Spleen (tissue), 11 donors: ENCODE measurements at regions not wholly inside any gene's neighbourhood (a gene's known extent, or its start where the extent isn't known, plus 50 kb on each side); places are given as distances from the start of the nearest gene placed in this dataset.
A peak's percentile ranks its signal among the peaks of the same experiment; 100 is the strongest.

Source experiments
- DNase-seq: peaks from one replicate; pipeline ENCODE4 v3.0.0-alpha.2; 2020
- H3K27ac ChIP-seq, 8 donors: fragments of 200-600 bp; sonication (generic) in 7 of 8; 1 replicate in 4 of 8; 2 replicates in 4 of 8; pipeline versions ENCODE4 v1.5.0 to v1.8.0; 2016 to 2021; ENCODE audit warnings: inconsistent platforms in 4 of 8, mild to moderate bottlenecking in 4 of 8, moderate library complexity in 1 of 8
- H3K27me3 ChIP-seq, 7 donors: fragments of 200-600 bp; sonication (generic) in 6 of 7; replicated peaks in 1 of 7; 1 replicate in 4 of 7; 2 replicates in 3 of 7; pipeline versions ENCODE4 v1.5.0 to v1.8.0; 2016 to 2021; ENCODE audit warnings: inconsistent platforms in 3 of 7, mild to moderate bottlenecking in 1 of 7
- H3K36me3 ChIP-seq, 6 donors: fragments of 200-600 bp; sonication (generic) in 5 of 6; 1 replicate in 4 of 6; 2 replicates in 2 of 6; pipeline versions ENCODE4 v1.5.0 to v1.8.0; 2016 to 2021; ENCODE audit warnings: inconsistent platforms in 2 of 6
- H3K4me1 ChIP-seq, 6 donors: fragments of 200-600 bp; sonication (generic) in 5 of 6; 1 replicate in 3 of 6; 2 replicates in 3 of 6; pipeline versions ENCODE4 v1.5.0 to v1.8.0; 2016 to 2021; ENCODE audit warnings: inconsistent platforms in 3 of 6
- H3K4me3 ChIP-seq, 8 donors: fragments of 200-600 bp; sonication (generic) in 7 of 8; 1 replicate in 4 of 8; 2 replicates in 4 of 8; pipeline versions ENCODE4 v1.5.0 to v1.8.0; 2016 to 2021; ENCODE audit warnings: inconsistent platforms in 4 of 8, mild to moderate bottlenecking in 4 of 8, moderate library complexity in 2 of 8
- H3K9me3 ChIP-seq, 8 donors: fragments of 200-600 bp; sonication (generic) in 7 of 8; 1 replicate in 4 of 8; 2 replicates in 4 of 8; pipeline versions ENCODE4 v1.5.0 to v1.8.0; 2016 to 2021; ENCODE audit warnings: inconsistent platforms in 4 of 8
- POLR2A ChIP-seq, 3 donors: fragments of 450-650 bp; IDR thresholded peaks; one replicate each; pipeline ENCODE4 v1.5.1; 2017; ENCODE audit warnings: antibody characterized with exemption in 3 of 3, mild to moderate bottlenecking in 1 of 3
- POLR2AphosphoS5 ChIP-seq, 3 donors: sonication (generic); formaldehyde crosslinking; IDR thresholded peaks; one replicate each; pipeline ENCODE4 v1.5.1; 2017; ENCODE audit warnings: antibody characterized with exemption in 3 of 3
- WGBS, 5 donors: extraction: QIAGEN DNeasy Blood & Tissue Kit in 3 of 5; methylation state at CpG; one replicate each; pipeline versions ENCODE4 v1.1.5 to v1.1.7; 2013 to 2018; 5-methylcytosine and 5-hydroxymethylcytosine counted together
- intact Hi-C: fragments of 100-400 bp; cut with DNase I; formaldehyde crosslinking; loops from one replicate; pipeline ENCODE4 v1.15.0; 2023; ENCODE audit warnings: low total_unique reads
- TF ChIP-seq, protein P1 (sequence below), 11 experiments: fragments of 200-600 bp in 7 of 11; fragments of 450-650 bp in 4 of 11; sonication (generic) in 4 of 11; IDR thresholded peaks in 8 of 11; conservative IDR thresholded peaks in 3 of 11; 1 replicate in 7 of 11; 2 replicates in 4 of 11; pipeline versions ENCODE4 v1.4.0 to v1.8.0; 2016 to 2021; ENCODE audit warnings: antibody characterized with exemption in 11 of 11, inconsistent platforms in 4 of 11, mild to moderate bottlenecking in 1 of 11
- donor health status: healthy with polysubstance abuse.
- donor health status: DM: no; HTN: no; CAD: no; lungs with moderate emphysema.
- donor health status: DM: no; HTN: no; CAD: no.
- donor health status: Bipolar disorder and iron deficiency.
- donor health status: healthy.
- donor health status: DM: no; HTN: no; CAD: no.
- donor health status: DM: yes; HTN: yes; CAD: no.

DNA sequence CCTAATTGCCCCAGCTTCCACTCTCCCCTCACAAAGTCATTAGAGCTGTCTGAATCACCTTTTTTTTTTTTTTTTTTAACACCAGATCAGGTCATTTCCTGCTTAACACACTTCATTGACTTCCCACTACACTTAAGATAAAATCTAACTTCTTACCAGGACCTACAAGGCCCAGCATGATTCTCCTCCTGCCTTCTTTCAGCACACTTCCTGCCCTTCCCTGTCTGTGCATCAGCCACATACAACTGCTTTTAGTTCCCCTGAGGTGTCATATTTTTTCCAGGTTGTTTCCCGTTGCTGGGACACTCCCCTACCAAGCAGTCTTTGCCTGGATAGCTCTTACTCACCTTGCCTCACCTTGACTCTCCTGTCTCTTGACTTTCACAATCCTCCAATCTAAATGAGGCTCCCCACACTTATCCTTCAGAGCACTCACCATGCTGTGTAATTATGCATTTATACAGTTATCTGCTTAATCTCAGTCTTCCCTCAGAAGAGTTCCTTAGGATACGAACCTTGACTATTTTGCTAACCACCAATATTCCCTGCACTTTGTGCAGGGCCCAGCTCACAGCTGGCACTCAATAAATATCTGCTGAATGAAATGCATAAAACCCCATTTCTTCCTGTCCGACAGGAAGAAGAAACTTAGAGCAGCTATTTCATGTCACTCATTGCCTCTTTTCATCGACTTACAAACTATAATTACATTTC, 96.6 kb upstream of the AKIP1 start:
- intact Hi-C loops: loop anchor here (10.0 kb wide), 1 partner anchor 130 kb away; the partner anchor contains the start of genes RPL27A and TRIM66
- 33 to 42% (median 38%) methylated on average over 4 of the region's 4 CpGs for WGBS, 5 donors

DNA sequence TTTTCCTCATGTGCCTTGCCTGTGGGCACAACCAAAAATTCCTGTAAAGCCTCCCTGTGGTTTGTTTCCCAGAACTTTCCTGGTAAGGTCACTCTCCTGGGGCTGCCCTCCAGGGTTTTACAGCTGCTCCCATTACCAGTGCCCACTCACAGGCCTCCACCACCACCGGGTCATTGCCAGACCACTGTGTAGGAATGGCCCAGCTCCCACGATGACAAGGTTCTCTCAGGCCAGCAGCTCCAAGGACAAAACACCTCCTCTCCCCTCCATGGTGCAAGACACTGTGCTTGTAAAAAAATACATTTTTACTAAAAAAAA, 96.1 kb upstream of the AKIP1 start:
- H3K4me1 ChIP-seq: peaks cover 26 to 56% (median 48%) of the 10 kb centered on the region in 6 donors
- H3K27me3 ChIP-seq: peaks cover 0 to 5% (median 0%) of the 10 kb centered on the region in 7 donors
- WGBS, 5 donors: 60 to 82% (median 67%) methylated on average over 2 of the region's 2 CpGs
- intact Hi-C loops: loop anchor here (10.0 kb wide), 1 partner anchor 130 kb away; the partner anchor contains the start of genes RPL27A and TRIM66
- no peaks in the 10 kb centered on the region for H3K9me3 ChIP-seq
- peak overlapping the region in 7 of 8 donors; percentile 19 to 83 (median 55) for H3K27ac ChIP-seq
- DNase-seq: no peak
- no peak overlapping the region for H3K4me3 ChIP-seq
- no peak for TF ChIP-seq POLR2A (IDR thresholded peaks at IDR 0.05)
- no peak for TF ChIP-seq POLR2AphosphoS5 (IDR thresholded peaks at IDR 0.05)
- TF ChIP-seq, protein P1, sequence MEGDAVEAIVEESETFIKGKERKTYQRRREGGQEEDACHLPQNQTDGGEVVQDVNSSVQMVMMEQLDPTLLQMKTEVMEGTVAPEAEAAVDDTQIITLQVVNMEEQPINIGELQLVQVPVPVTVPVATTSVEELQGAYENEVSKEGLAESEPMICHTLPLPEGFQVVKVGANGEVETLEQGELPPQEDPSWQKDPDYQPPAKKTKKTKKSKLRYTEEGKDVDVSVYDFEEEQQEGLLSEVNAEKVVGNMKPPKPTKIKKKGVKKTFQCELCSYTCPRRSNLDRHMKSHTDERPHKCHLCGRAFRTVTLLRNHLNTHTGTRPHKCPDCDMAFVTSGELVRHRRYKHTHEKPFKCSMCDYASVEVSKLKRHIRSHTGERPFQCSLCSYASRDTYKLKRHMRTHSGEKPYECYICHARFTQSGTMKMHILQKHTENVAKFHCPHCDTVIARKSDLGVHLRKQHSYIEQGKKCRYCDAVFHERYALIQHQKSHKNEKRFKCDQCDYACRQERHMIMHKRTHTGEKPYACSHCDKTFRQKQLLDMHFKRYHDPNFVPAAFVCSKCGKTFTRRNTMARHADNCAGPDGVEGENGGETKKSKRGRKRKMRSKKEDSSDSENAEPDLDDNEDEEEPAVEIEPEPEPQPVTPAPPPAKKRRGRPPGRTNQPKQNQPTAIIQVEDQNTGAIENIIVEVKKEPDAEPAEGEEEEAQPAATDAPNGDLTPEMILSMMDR (IDR thresholded peaks at IDR 0.05 in 8 of 11, conservative IDR thresholded peaks at IDR 0.05 in 3 of 11): no peak
- no peaks in the 10 kb centered on the region for H3K36me3 ChIP-seq

More for the DNA sequence above, 96.6 kb upstream of the AKIP1 start:
- peaks cover 0 to 5% (median 0%) of the 10 kb centered on the region in 7 donors for H3K27me3 ChIP-seq
- peaks cover 26 to 61% (median 51%) of the 10 kb centered on the region in 6 donors for H3K4me1 ChIP-seq
- no peak for DNase-seq
- no peaks in the 10 kb centered on the region for H3K9me3 ChIP-seq
- peak overlapping the region in 6 of 8 donors; percentile 35 to 83 (median 70) for H3K27ac ChIP-seq
- H3K36me3 ChIP-seq: no peaks in the 10 kb centered on the region
- no peak for TF ChIP-seq POLR2AphosphoS5 (IDR thresholded peaks at IDR 0.05)
- no peak overlapping the region for H3K4me3 ChIP-seq

DNA sequence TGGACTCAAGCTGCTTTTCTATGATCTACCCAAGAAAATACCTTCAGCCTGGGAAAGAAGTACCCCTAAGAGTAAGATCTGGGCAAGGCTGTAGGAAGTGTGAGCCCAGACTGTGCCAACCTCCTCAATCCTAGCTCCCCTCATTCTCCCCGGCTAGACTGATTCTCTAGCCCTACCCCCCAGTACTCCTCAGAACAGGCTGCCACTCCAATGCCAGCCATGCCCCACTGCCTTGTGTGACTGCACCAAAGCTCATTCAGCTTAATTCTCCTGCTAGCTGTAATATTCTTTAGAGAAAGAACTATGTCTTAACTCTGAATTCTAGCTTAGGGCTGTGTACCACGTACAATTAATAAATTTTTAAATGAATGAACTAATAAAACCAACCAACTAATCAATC, 92.6 kb upstream of the AKIP1 start:
- peaks cover 13 to 20% (median 18%) of the 10 kb centered on the region in 6 donors for H3K4me1 ChIP-seq
- H3K27ac ChIP-seq: peak overlapping the region in 2 of 8 donors; percentile 19 to 35
- H3K4me3 ChIP-seq: no peak overlapping the region
- H3K9me3 ChIP-seq: no peaks in the 10 kb centered on the region
- no peaks in the 10 kb centered on the region for H3K27me3 ChIP-seq
- no peak for DNase-seq
- 76 to 96% (median 89%) methylated on average over 2 of the region's 2 CpGs for WGBS, 5 donors
- no peaks in the 10 kb centered on the region for H3K36me3 ChIP-seq
- intact Hi-C loops: loop anchor here (10.0 kb wide), 1 partner anchor 134 kb away; the partner anchor contains the start of genes RPL27A and TRIM66
- no peak for TF ChIP-seq POLR2AphosphoS5 (IDR thresholded peaks at IDR 0.05)
- no peak for TF ChIP-seq POLR2A (IDR thresholded peaks at IDR 0.05)
- TF ChIP-seq, protein P1 (IDR thresholded peaks at IDR 0.05 in 8 of 11, conservative IDR thresholded peaks at IDR 0.05 in 3 of 11): no peak

DNA sequence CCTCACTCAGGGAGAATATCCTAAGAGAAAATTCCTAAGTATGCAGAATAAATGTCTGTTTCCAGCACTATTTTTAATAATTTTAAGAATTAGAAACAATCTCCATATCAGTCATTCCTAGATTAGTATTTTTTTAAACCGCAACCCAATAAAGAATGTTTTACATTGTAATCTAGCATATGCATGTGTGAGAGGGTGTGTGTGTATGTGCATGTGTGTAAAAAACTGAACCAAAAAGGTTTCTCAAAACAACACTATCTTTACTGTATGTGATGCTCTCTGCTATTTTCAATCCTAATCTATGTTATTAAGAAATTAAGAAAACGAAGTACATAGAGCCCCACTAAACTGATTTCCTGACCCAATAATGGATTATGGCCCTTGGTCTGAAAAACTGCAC, 90.6 kb upstream of the AKIP1 start:
- TF ChIP-seq POLR2A (IDR thresholded peaks at IDR 0.05): no peak
- TF ChIP-seq, protein P1 (IDR thresholded peaks at IDR 0.05 in 8 of 11, conservative IDR thresholded peaks at IDR 0.05 in 3 of 11): no peak
- no peak for TF ChIP-seq POLR2AphosphoS5 (IDR thresholded peaks at IDR 0.05)
- Histone ChIP-seq H3K27ac (no peak overlapping the region), H3K4me3 (no peak overlapping the region), H3K27me3 (no peaks in the 10 kb centered on the region), H3K4me1 (peaks cover 0 to under 1% (median 0%) of the 10 kb centered on the region in 6 donors), H3K36me3 (no peaks in the 10 kb centered on the region), H3K9me3 (no peaks in the 10 kb centered on the region)
- no peak for DNase-seq
- intact Hi-C loops: no loop called here
- 47 to 71% (median 51%) methylated on average over 2 of the region's 2 CpGs for WGBS, 5 donors
